BE2C (cell line): ENCODE measurements at regions not wholly inside any gene's neighbourhood (a gene's known extent, or its start where the extent isn't known, plus 50 kb on each side); places are given as distances from the start of the nearest gene placed in this dataset.

ENCODE experiments used
- DNase-seq: peaks from one replicate; pipeline ENCODE4 v3.0.0-alpha.2; 2020
- H3K27me3 ChIP-seq: fragments of 250-450 bp; sonication (Bioruptor Pico); 2 replicates; pipeline ENCODE4 v1.5.1; 2020; ENCODE audit warnings: mild to moderate bottlenecking
- H3K36me3 ChIP-seq: fragments of 250-450 bp; sonication (Bioruptor Pico); 2 replicates; pipeline ENCODE4 v1.5.1; 2020; ENCODE audit warnings: mild to moderate bottlenecking
- H3K4me1 ChIP-seq: fragments of 250-450 bp; sonication (Bioruptor Pico); 2 replicates; pipeline ENCODE4 v1.5.1; 2020
- H3K4me3 ChIP-seq: 2 replicates; pipeline ENCODE4 v1.5.1; 2011; ENCODE audit warnings: low read depth, low read length
- H3K9me3 ChIP-seq: fragments of 250-450 bp; sonication (Bioruptor Pico); 2 replicates; pipeline ENCODE4 v1.5.1; 2020
- CTCF ChIP-seq: IDR thresholded peaks from 2 replicates; pipeline ENCODE4 v1.5.1; 2012; ENCODE audit warnings: mild to moderate bottlenecking, low read depth, low read length

GRCh38 chr5:67887748-67888161 is 327.8 kb upstream of the PIK3R1 start:
- DNase-seq: no peak
- Histone ChIP-seq H3K4me3 (no peak overlapping the region), H3K9me3 (no peaks in the 10 kb centered on the region; the same call in none of the 2 replicates), H3K36me3 (no peaks in the 10 kb centered on the region), H3K4me1 (0 out of 2 replicates have a peak, but pooled peaks cover 4% of the 10 kb centered on the region), H3K27me3 (no peaks in the 10 kb centered on the region)
- no peak for TF ChIP-seq CTCF

GRCh38 chr5:67886761-67887160 is 328.8 kb upstream of the PIK3R1 start:
- Histone ChIP-seq H3K36me3 (no peaks in the 10 kb centered on the region), H3K9me3 (no peaks in the 10 kb centered on the region; the same call in none of the 2 replicates), H3K27me3 (no peaks in the 10 kb centered on the region), H3K4me3 (no peak overlapping the region), H3K4me1 (0 out of 2 replicates have a peak, but pooled peaks cover 4% of the 10 kb centered on the region)
- TF ChIP-seq CTCF: no peak
- peak; percentile 19 for DNase-seq

DNA sequence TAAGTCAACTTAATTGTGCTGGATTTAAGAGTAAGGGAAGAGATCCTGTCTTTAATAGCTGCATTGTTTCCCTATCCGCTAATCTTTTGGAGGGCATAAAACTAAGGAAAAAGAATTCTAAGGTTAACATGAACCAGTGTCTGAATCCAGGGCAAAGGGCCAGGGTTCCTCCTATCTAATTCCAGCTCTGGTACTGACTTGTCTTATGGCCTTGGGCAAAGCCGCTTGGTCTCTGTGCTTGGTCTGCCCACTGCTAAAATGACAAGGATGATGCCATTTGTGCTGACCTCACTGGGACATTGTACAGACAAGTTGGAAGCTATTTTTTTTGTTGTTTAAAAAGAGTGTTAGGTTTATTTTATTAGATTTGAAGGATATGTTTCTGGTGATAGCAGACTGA is 334.7 kb upstream of the PIK3R1 start:
- Histone ChIP-seq H3K9me3 (no peaks in the 10 kb centered on the region), H3K4me3 (no peak overlapping the region), H3K27me3 (no peaks in the 10 kb centered on the region), H3K36me3 (no peaks in the 10 kb centered on the region), H3K4me1 (no peaks in the 10 kb centered on the region)
- DNase-seq: no peak
- no peak for TF ChIP-seq CTCF

DNA sequence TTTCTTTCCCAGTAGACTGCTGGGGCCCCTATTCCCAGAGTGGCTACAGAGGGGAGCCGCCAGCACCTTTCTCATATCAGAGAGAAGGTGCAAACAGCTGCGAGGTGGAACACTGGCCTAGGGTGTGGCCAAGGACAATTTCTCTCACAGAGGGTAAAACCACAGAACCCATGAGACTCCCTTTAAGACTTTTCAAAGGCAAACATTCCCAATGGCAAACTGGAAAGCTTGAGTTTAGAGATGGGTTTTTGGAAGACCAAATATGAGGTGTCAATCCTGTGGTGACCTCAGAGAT is 335.1 kb upstream of the PIK3R1 start:
- H3K4me3 ChIP-seq: no peak overlapping the region
- H3K4me1 ChIP-seq: no peaks in the 10 kb centered on the region
- TF ChIP-seq CTCF: no peak
- no peaks in the 10 kb centered on the region for H3K27me3 ChIP-seq
- H3K9me3 ChIP-seq: no peaks in the 10 kb centered on the region
- H3K36me3 ChIP-seq: no peaks in the 10 kb centered on the region
- DNase-seq: no peak

DNA sequence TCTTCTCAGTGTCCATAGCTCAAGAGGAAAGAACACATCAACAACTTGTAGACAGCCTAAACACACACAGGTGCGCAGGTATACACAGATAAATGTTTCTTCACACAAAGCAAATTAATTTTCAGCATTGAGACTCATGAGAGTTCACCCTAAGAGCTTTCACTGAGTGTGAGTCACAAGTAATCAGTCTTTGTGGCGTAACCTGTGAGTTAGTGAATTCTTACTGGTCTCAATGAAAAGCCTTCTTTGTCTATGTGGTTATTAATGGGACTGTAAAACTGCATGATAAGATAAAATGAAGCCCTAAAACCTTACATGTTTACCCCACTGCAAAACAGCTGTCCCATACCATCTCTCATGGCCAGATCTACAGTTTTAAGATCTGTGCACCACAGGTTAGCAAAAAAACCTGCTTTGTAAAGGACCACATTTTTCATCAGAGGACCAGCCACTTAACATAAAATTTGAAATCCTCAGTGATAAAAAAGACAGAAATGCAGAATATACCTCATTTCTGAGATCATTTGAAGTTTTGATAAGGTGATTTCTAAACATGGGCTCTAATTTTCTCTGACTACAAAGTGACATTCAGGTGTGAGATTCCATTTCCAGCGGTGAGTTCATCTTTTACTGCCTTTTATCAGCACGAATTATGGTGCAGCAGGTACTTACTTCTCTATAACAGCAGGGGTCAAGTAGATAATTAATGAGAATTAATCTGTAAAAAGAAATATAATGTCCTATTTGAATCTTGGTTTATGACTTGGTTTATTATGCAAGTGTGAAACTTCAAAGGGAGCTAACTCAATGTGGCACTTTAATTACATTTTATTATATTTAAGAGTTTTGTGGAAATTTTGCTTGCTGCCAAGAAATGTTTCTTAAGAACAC is 335.7 kb upstream of the PIK3R1 start:
- no peak for DNase-seq
- no peaks in the 10 kb centered on the region for H3K27me3 ChIP-seq
- no peak overlapping the region for H3K4me3 ChIP-seq
- H3K9me3 ChIP-seq: no peaks in the 10 kb centered on the region
- no peaks in the 10 kb centered on the region for H3K36me3 ChIP-seq
- H3K4me1 ChIP-seq: no peaks in the 10 kb centered on the region
- no peak for TF ChIP-seq CTCF

- no peaks in the 10 kb centered on the region for H3K9me3 ChIP-seq
- no peak for DNase-seq
- H3K4me1 ChIP-seq: no peaks in the 10 kb centered on the region
- H3K36me3 ChIP-seq: no peaks in the 10 kb centered on the region
- no peak overlapping the region for H3K4me3 ChIP-seq
- TF ChIP-seq CTCF: no peak
- no peaks in the 10 kb centered on the region for H3K27me3 ChIP-seq
Measured at GRCh38 chr5:67878933-67879332, 336.6 kb upstream of the PIK3R1 start.
